ENCODE measurements at regions not wholly inside any gene's neighbourhood (a gene's known extent, or its start where the extent isn't known, plus 50 kb on each side); places are given as distances from the start of the nearest gene placed in this dataset.

DNA sequence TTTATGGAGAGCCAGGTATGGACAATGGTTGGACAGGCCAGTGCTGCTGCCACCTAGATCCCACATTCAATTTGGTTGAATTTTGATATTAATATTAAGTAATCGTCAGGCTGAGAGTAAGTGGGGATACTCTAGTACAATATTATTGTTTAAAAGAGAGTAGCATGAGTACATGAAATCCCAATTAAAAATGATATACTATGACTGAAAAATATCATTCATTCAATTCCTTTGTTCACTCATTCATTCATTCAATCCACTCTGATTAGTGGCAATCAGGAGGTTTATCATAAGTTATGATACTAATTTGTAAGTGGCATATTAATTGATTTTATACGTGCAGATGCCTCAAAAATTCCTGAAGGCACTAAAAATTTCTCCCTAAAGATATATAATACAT lies 224.2 kb downstream of the DMRT2 start:
- TF ChIP-seq, protein P1, sequence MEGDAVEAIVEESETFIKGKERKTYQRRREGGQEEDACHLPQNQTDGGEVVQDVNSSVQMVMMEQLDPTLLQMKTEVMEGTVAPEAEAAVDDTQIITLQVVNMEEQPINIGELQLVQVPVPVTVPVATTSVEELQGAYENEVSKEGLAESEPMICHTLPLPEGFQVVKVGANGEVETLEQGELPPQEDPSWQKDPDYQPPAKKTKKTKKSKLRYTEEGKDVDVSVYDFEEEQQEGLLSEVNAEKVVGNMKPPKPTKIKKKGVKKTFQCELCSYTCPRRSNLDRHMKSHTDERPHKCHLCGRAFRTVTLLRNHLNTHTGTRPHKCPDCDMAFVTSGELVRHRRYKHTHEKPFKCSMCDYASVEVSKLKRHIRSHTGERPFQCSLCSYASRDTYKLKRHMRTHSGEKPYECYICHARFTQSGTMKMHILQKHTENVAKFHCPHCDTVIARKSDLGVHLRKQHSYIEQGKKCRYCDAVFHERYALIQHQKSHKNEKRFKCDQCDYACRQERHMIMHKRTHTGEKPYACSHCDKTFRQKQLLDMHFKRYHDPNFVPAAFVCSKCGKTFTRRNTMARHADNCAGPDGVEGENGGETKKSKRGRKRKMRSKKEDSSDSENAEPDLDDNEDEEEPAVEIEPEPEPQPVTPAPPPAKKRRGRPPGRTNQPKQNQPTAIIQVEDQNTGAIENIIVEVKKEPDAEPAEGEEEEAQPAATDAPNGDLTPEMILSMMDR (IDR thresholded peaks at IDR 0.05) = no peak
- TF ChIP-seq POLR2A (IDR thresholded peaks at IDR 0.05) = no peak

Data from testis (tissue), 2 donors.